GM23338 (cell line): ENCODE measurements at regions not wholly inside any gene's neighbourhood (a gene's known extent, or its start where the extent isn't known, plus 50 kb on each side); places are given as distances from the start of the nearest gene placed in this dataset.

Experiments
- ATAC-seq: fragments of 200-7000 bp; cut with Tn5 transposase; 3 replicates; pipeline ENCODE4 v1.9.1; 2020
- DNase-seq: peaks from one replicate; pipeline ENCODE4 v3.0.0-alpha.2; 2015; ENCODE audit warnings: low spot score
- H2AFZ ChIP-seq: fragments of 200-600 bp; sonication (generic); 2 replicates; pipeline ENCODE4 v1.8.0; 2016; ENCODE audit warnings: antibody characterized with exemption, mild to moderate bottlenecking, moderate library complexity
- H3F3A ChIP-seq: fragments of 200-600 bp; sonication (generic); replicated peaks from 2 replicates; pipeline ENCODE4 v1.8.0; 2017; ENCODE audit warnings: antibody characterized with exemption, mixed run types, low read depth
- H3K27ac ChIP-seq: fragments of 200-600 bp; sonication (generic); 2 replicates; pipeline ENCODE4 v1.6.1; 2016; ENCODE audit warnings: low read depth
- H3K27me3 ChIP-seq: fragments of 200-600 bp; sonication (generic); 2 replicates; pipeline ENCODE4 v1.8.0; 2016; ENCODE audit warnings: mild to moderate bottlenecking, mixed run types, moderate library complexity; ENCODE audit not compliant: insufficient read depth
- H3K36me3 ChIP-seq: fragments of 200-600 bp; sonication (generic); 2 replicates; pipeline ENCODE4 v1.8.0; 2016; ENCODE audit warnings: mild to moderate bottlenecking; ENCODE audit not compliant: insufficient read depth
- H3K4me1 ChIP-seq: fragments of 200-600 bp; sonication (generic); 2 replicates; pipeline ENCODE4 v1.8.0; 2016; ENCODE audit warnings: mild to moderate bottlenecking, moderate library complexity; ENCODE audit not compliant: insufficient read depth
- H3K4me2 ChIP-seq: fragments of 200-600 bp; sonication (generic); 2 replicates; pipeline ENCODE4 v1.7.1; 2017; ENCODE audit warnings: mixed run types
- H3K4me3 ChIP-seq: fragments of 200-600 bp; sonication (generic); 2 replicates; pipeline ENCODE4 v1.6.1; 2016; ENCODE audit warnings: mixed run types
- H3K79me2 ChIP-seq: fragments of 200-600 bp; sonication (generic); replicated peaks from 2 replicates; pipeline ENCODE4 v1.8.0; 2017; ENCODE audit warnings: mild to moderate bottlenecking; ENCODE audit not compliant: insufficient read depth
- H3K9me2 ChIP-seq: fragments of 200-600 bp; sonication (generic); 2 replicates; pipeline ENCODE4 v1.8.0; 2017; ENCODE audit not compliant: insufficient read depth
- H4K20me1 ChIP-seq: fragments of 200-600 bp; sonication (generic); replicated peaks from 2 replicates; pipeline ENCODE4 v1.8.0; 2017; ENCODE audit warnings: mild to moderate bottlenecking; ENCODE audit not compliant: insufficient read depth
- H3K27ac Mint-ChIP-seq: 2 replicates; pipeline ENCODE4 v1.8.0; 2020; ENCODE audit warnings: inconsistent platforms, mild to moderate bottlenecking, moderate library complexity, mixed read lengths
- H3K27me3 Mint-ChIP-seq: 3 replicates; pipeline ENCODE4 v1.8.0; 2022; ENCODE audit warnings: low read depth, mild to moderate bottlenecking, moderate library complexity, mixed read lengths, inconsistent platforms; ENCODE audit not compliant: insufficient read depth, poor library complexity
- H3K36me3 Mint-ChIP-seq: 3 replicates; pipeline ENCODE4 v1.8.0; 2021; ENCODE audit warnings: low read depth, mild to moderate bottlenecking, inconsistent platforms, moderate library complexity, mixed read lengths
- H3K4me1 Mint-ChIP-seq: 3 replicates; pipeline ENCODE4 v1.8.0; 2020; ENCODE audit warnings: mild to moderate bottlenecking, inconsistent platforms, mixed read lengths
- H3K4me3 Mint-ChIP-seq: 3 replicates; pipeline ENCODE4 v1.8.0; 2021; ENCODE audit warnings: moderate library complexity, mild to moderate bottlenecking, inconsistent platforms, mixed read lengths
- H3K9me3 Mint-ChIP-seq: 3 replicates; pipeline ENCODE4 v1.8.0; 2020; ENCODE audit warnings: moderate library complexity, mild to moderate bottlenecking, inconsistent platforms, mixed read lengths
- CREB1 ChIP-seq: fragments of 250-450 bp; sonication (Bioruptor Pico); IDR thresholded peaks from 2 replicates; pipeline ENCODE4 v1.5.0; 2020; ENCODE audit warnings: low read depth, mild to moderate bottlenecking, moderate library complexity
- EZH2 ChIP-seq: fragments of 200-600 bp; sonication (generic); IDR thresholded peaks from one replicate; pipeline ENCODE4 v1.8.0; 2017; ENCODE audit warnings: antibody characterized with exemption, mild to moderate bottlenecking, low read depth; ENCODE audit not compliant: unreplicated experiment
- EZH2phosphoT487 ChIP-seq: fragments of 200-600 bp; sonication (generic); IDR thresholded peaks from one replicate; pipeline ENCODE4 v1.8.1; 2018; ENCODE audit warnings: antibody characterized with exemption; ENCODE audit not compliant: unreplicated experiment
- NANOG ChIP-seq: IDR thresholded peaks from 2 replicates; pipeline ENCODE4 v1.6.1; 2016; ENCODE audit warnings: antibody characterized with exemption, borderline replicate concordance
- STAT1 ChIP-seq: IDR thresholded peaks from one replicate; pipeline ENCODE4 v1.6.1; 2016; ENCODE audit warnings: antibody characterized with exemption; ENCODE audit not compliant: unreplicated experiment
- ZNF331 ChIP-seq: fragments of 250-450 bp; sonication (Bioruptor Pico); IDR thresholded peaks from 2 replicates; pipeline ENCODE4 v1.5.0; 2020; ENCODE audit warnings: low read depth, mild to moderate bottlenecking, moderate library complexity
- TF ChIP-seq, protein P1 (sequence below): IDR thresholded peaks from one replicate; pipeline ENCODE4 v1.6.1; 2018; ENCODE audit warnings: antibody characterized with exemption; ENCODE audit not compliant: unreplicated experiment
- TF ChIP-seq, protein P2 (sequence below): fragments of 250-450 bp; sonication (Bioruptor Pico); IDR thresholded peaks from 2 replicates; pipeline ENCODE4 v1.5.0; 2020; ENCODE audit warnings: mild to moderate bottlenecking, moderate library complexity

DNA sequence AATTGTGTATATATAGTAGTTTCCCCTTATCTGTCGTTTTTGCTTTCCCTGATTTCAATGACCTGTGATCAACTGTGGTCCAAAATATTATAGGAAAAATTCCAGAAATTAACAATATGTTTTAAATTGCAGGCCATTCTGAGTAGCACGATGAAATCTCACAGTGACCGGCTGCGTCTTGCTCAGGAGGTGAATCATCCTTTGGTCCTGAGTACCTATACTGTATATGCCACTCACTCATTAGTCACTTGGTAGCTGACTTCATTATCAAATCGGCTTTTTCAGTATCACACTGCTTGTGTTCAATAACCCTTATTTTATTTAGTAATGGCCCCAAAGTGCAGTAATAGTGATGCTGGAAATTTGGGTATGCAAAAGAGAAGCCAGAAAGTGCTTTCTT is 728.3 kb upstream of the EYS start:
- H3K4me1 Mint-ChIP-seq, result no peaks in the 10 kb centered on the region
- H3K4me1 ChIP-seq, result no peaks in the 10 kb centered on the region
- H3K36me3 ChIP-seq, result no peaks in the 10 kb centered on the region
- no peak for ATAC-seq
- H3K27ac ChIP-seq, result no peak overlapping the region
- H3K9me3 Mint-ChIP-seq, result no peaks in the 10 kb centered on the region; the same call in 1 of the 3 replicates
- DNase-seq, result no peak
- no peak for TF ChIP-seq EZH2
- TF ChIP-seq STAT1, result no peak
- H2AFZ ChIP-seq, result no peak overlapping the region
- no peaks in the 10 kb centered on the region for H3F3A ChIP-seq
- H3K9me2 ChIP-seq, result no peaks in the 10 kb centered on the region
- no peak overlapping the region for H3K4me2 ChIP-seq
- no peak overlapping the region for H3K27ac Mint-ChIP-seq
- no peaks in the 10 kb centered on the region for H3K79me2 ChIP-seq
- no peaks in the 10 kb centered on the region for H4K20me1 ChIP-seq
- no peaks in the 10 kb centered on the region for H3K27me3 ChIP-seq
- no peaks in the 10 kb centered on the region for H3K36me3 Mint-ChIP-seq
- no peaks in the 10 kb centered on the region for H3K27me3 Mint-ChIP-seq
- no peak overlapping the region for H3K4me3 Mint-ChIP-seq
- no peak overlapping the region for H3K4me3 ChIP-seq

DNA sequence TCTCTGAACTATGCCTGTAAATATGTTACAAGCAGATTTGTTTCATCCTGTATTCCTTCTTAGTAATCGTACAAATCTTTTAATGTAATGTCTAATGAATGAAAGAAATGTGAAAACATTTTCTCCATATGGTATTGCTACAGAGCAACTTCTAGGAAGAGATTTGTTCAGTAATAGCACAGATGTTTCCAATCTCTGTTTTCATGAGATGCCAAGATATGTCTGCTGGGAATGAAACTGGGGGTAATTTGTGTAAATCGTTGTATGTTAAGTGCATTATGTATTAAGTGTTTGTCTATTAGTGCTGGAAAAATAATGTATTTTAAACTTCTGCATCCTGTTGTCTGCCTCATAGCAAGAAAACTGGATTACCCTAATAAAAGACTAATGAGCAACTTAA is 722.2 kb upstream of the EYS start:
- Histone ChIP-seq H3K4me2 (no peak overlapping the region), H3K4me3 (no peak overlapping the region), H3K36me3 (no peaks in the 10 kb centered on the region), H3K27me3 (no peaks in the 10 kb centered on the region), H3K9me2 (no peaks in the 10 kb centered on the region), H3F3A (no peaks in the 10 kb centered on the region), H2AFZ (no peak overlapping the region), H3K79me2 (no peaks in the 10 kb centered on the region), H4K20me1 (no peaks in the 10 kb centered on the region), H3K4me1 (no peaks in the 10 kb centered on the region), H3K27ac (no peak overlapping the region)
- H3K9me3 Mint-ChIP-seq, result peaks cover 19% of the 10 kb centered on the region; the same call in 2 of the 3 replicates
- DNase-seq (no peak), ATAC-seq (no peak)
- peaks cover 2% of the 10 kb centered on the region for H3K27me3 Mint-ChIP-seq
- no peaks in the 10 kb centered on the region for H3K4me1 Mint-ChIP-seq
- H3K4me3 Mint-ChIP-seq, result no peak overlapping the region
- TF ChIP-seq EZH2 (no peak), CREB1 (CRISPR knock-in tag) (no peak), EZH2phosphoT487 (no peak), ZNF331 (no peak), NANOG (no peak)
- TF ChIP-seq, protein P1, sequence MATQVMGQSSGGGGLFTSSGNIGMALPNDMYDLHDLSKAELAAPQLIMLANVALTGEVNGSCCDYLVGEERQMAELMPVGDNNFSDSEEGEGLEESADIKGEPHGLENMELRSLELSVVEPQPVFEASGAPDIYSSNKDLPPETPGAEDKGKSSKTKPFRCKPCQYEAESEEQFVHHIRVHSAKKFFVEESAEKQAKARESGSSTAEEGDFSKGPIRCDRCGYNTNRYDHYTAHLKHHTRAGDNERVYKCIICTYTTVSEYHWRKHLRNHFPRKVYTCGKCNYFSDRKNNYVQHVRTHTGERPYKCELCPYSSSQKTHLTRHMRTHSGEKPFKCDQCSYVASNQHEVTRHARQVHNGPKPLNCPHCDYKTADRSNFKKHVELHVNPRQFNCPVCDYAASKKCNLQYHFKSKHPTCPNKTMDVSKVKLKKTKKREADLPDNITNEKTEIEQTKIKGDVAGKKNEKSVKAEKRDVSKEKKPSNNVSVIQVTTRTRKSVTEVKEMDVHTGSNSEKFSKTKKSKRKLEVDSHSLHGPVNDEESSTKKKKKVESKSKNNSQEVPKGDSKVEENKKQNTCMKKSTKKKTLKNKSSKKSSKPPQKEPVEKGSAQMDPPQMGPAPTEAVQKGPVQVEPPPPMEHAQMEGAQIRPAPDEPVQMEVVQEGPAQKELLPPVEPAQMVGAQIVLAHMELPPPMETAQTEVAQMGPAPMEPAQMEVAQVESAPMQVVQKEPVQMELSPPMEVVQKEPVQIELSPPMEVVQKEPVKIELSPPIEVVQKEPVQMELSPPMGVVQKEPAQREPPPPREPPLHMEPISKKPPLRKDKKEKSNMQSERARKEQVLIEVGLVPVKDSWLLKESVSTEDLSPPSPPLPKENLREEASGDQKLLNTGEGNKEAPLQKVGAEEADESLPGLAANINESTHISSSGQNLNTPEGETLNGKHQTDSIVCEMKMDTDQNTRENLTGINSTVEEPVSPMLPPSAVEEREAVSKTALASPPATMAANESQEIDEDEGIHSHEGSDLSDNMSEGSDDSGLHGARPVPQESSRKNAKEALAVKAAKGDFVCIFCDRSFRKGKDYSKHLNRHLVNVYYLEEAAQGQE, result no peak
- TF ChIP-seq, protein P2, sequence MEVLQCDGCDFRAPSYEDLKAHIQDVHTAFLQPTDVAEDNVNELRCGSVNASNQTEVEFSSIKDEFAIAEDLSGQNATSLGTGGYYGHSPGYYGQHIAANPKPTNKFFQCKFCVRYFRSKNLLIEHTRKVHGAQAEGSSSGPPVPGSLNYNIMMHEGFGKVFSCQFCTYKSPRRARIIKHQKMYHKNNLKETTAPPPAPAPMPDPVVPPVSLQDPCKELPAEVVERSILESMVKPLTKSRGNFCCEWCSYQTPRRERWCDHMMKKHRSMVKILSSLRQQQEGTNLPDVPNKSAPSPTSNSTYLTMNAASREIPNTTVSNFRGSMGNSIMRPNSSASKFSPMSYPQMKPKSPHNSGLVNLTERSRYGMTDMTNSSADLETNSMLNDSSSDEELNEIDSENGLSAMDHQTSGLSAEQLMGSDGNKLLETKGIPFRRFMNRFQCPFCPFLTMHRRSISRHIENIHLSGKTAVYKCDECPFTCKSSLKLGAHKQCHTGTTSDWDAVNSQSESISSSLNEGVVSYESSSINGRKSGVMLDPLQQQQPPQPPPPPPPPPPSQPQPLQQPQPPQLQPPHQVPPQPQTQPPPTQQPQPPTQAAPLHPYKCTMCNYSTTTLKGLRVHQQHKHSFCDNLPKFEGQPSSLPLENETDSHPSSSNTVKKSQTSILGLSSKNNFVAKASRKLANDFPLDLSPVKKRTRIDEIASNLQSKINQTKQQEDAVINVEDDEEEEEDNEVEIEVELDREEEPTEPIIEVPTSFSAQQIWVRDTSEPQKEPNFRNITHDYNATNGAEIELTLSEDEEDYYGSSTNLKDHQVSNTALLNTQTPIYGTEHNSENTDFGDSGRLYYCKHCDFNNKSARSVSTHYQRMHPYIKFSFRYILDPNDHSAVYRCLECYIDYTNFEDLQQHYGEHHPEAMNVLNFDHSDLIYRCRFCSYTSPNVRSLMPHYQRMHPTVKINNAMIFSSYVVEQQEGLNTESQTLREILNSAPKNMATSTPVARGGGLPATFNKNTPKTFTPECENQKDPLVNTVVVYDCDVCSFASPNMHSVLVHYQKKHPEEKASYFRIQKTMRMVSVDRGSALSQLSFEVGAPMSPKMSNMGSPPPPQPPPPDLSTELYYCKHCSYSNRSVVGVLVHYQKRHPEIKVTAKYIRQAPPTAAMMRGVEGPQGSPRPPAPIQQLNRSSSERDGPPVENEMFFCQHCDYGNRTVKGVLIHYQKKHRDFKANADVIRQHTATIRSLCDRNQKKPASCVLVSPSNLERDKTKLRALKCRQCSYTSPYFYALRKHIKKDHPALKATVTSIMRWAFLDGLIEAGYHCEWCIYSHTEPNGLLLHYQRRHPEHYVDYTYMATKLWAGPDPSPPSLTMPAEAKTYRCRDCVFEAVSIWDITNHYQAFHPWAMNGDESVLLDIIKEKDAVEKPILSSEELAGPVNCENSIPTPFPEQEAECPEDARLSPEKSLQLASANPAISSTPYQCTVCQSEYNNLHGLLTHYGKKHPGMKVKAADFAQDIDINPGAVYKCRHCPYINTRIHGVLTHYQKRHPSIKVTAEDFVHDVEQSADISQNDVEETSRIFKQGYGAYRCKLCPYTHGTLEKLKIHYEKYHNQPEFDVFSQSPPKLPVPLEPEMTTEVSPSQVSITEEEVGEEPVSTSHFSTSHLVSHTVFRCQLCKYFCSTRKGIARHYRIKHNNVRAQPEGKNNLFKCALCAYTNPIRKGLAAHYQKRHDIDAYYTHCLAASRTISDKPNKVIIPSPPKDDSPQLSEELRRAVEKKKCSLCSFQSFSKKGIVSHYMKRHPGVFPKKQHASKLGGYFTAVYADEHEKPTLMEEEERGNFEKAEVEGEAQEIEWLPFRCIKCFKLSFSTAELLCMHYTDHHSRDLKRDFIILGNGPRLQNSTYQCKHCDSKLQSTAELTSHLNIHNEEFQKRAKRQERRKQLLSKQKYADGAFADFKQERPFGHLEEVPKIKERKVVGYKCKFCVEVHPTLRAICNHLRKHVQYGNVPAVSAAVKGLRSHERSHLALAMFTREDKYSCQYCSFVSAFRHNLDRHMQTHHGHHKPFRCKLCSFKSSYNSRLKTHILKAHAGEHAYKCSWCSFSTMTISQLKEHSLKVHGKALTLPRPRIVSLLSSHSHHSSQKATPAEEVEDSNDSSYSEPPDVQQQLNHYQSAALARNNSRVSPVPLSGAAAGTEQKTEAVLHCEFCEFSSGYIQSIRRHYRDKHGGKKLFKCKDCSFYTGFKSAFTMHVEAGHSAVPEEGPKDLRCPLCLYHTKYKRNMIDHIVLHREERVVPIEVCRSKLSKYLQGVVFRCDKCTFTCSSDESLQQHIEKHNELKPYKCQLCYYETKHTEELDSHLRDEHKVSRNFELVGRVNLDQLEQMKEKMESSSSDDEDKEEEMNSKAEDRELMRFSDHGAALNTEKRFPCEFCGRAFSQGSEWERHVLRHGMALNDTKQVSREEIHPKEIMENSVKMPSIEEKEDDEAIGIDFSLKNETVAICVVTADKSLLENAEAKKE, result no peak
- 0 out of 3 replicates have a peak, but pooled peaks cover 8% of the 10 kb centered on the region for H3K36me3 Mint-ChIP-seq
- no peak overlapping the region for H3K27ac Mint-ChIP-seq
